GM12878 (cell line): ENCODE measurements at regions not wholly inside any gene's neighbourhood (a gene's known extent, or its start where the extent isn't known, plus 50 kb on each side); places are given as distances from the start of the nearest gene placed in this dataset.

Source experiments
- CEBPB ChIP-seq, 2 experiments: fragments of 150-350 bp in 1 of 2; IDR thresholded peaks; 2 replicates each; pipeline ENCODE4 v1.6.1; 2012 to 2014; ENCODE audit warnings: low read depth in 2 of 2, low read length in 2 of 2, borderline replicate concordance in 1 of 2, inconsistent platforms in 1 of 2
- FOS ChIP-seq: IDR thresholded peaks from 3 replicates; pipeline ENCODE4 v1.6.1; 2011; ENCODE audit warnings: borderline replicate concordance; ENCODE audit not compliant: insufficient read length; ENCODE audit errors: extremely low read depth
- FOXM1 ChIP-seq: IDR thresholded peaks from 2 replicates; pipeline ENCODE4 v1.6.1; 2012; ENCODE audit warnings: low read depth, mild to moderate bottlenecking, inconsistent platforms, low read length, moderate library complexity
- HDGF ChIP-seq: fragments of 450-650 bp; IDR thresholded peaks from 2 replicates; pipeline ENCODE4 v1.6.1; 2016; ENCODE audit warnings: antibody characterized with exemption
- KDM1A ChIP-seq: fragments of 200-600 bp; sonication (generic); IDR thresholded peaks from 2 replicates; pipeline ENCODE4 v1.6.1; 2016; ENCODE audit warnings: borderline replicate concordance
- POLR2A ChIP-seq: IDR thresholded peaks from 2 replicates; pipeline ENCODE4 v1.6.1; 2011; ENCODE audit warnings: low read depth, mild to moderate bottlenecking, low read length
- POLR2AphosphoS5 ChIP-seq: IDR thresholded peaks from 2 replicates; pipeline ENCODE4 v1.6.1; 2011; ENCODE audit warnings: mild to moderate bottlenecking, low read length, inconsistent platforms
- RAD51 ChIP-seq: fragments of 450-650 bp; IDR thresholded peaks from 2 replicates; pipeline ENCODE4 v1.6.1; 2016; ENCODE audit warnings: moderate library complexity, mild to moderate bottlenecking, inconsistent platforms
- RBBP5 ChIP-seq: fragments of 200-600 bp; sonication (generic); conservative IDR thresholded peaks from 2 replicates; pipeline ENCODE4 v1.6.1; 2016
- SMAD1 ChIP-seq: fragments of 450-650 bp; IDR thresholded peaks from 2 replicates; pipeline ENCODE4 v1.6.1; 2018; ENCODE audit warnings: mild to moderate bottlenecking, low read depth; ENCODE audit not compliant: partially characterized antibody
- TF ChIP-seq, protein P1 (sequence below), 3 experiments: IDR thresholded peaks in 2 of 3; conservative IDR thresholded peaks in 1 of 3; 2 replicates each; pipeline ENCODE4 v1.5.1; 2011; ENCODE audit warnings: low read depth in 3 of 3, low read length in 3 of 3, mild to moderate bottlenecking in 3 of 3, control low read depth in 2 of 3, moderate library complexity in 2 of 3, inconsistent platforms in 1 of 3, mixed read lengths in 1 of 3; ENCODE audit not compliant: control insufficient read depth in 2 of 3, insufficient read depth in 1 of 3; ENCODE audit errors: extremely low read depth in 1 of 3
- TF ChIP-seq, protein P2 (sequence below): fragments of 450-650 bp; formaldehyde crosslinking; IDR thresholded peaks from 2 replicates; pipeline ENCODE4 v1.4.0; 2022; ENCODE audit warnings: mild to moderate bottlenecking, moderate library complexity
- TF ChIP-seq, protein P3 (sequence below): fragments of 150-350 bp; IDR thresholded peaks from 2 replicates; pipeline ENCODE4 v1.6.1; 2016; ENCODE audit warnings: low read depth, low read length

DNA sequence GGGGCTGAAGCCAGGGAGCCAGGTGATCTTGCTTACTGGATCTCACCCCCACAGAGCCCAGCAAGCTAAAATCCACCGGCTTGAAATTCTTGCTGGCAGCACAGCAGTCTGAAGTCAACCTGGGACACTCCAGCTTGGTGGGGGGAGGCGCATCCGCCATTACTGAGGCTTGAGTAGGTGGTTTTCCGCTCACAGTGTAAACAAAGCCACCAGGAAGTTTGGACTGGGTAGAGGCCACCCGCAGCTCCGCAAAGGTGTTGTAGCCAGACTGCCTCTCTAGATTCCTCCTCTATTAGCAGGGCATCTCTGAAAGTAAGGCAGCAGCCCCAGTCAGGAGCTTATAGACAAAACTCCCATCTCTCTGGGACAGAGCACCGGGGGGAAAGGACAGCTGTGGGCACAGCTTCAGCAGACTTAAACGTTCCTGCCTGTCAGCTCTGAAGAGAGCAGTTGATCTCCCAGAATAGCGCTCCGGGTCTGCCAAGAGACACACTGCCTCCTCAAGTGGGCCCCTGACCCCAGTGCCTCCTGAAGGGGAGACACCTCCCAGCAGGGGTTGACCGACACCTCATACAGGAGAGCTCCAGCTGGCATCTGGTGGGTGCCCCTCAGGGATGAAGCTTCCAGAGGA, 206.3 kb upstream of the KHDRBS2 start:
- TF ChIP-seq, protein P1, sequence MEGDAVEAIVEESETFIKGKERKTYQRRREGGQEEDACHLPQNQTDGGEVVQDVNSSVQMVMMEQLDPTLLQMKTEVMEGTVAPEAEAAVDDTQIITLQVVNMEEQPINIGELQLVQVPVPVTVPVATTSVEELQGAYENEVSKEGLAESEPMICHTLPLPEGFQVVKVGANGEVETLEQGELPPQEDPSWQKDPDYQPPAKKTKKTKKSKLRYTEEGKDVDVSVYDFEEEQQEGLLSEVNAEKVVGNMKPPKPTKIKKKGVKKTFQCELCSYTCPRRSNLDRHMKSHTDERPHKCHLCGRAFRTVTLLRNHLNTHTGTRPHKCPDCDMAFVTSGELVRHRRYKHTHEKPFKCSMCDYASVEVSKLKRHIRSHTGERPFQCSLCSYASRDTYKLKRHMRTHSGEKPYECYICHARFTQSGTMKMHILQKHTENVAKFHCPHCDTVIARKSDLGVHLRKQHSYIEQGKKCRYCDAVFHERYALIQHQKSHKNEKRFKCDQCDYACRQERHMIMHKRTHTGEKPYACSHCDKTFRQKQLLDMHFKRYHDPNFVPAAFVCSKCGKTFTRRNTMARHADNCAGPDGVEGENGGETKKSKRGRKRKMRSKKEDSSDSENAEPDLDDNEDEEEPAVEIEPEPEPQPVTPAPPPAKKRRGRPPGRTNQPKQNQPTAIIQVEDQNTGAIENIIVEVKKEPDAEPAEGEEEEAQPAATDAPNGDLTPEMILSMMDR (IDR thresholded peaks at IDR 0.05 in 2 of 3, conservative IDR thresholded peaks at IDR 0.05 in 1 of 3; ENCODE audit: control insufficient read depth in 2 of 3, extremely low read depth in 1 of 3, insufficient read depth in 1 of 3, low read depth in 3 of 3, low read length in 3 of 3): no peak
- TF ChIP-seq KDM1A: no peak
- no peak for TF ChIP-seq HDGF
- TF ChIP-seq RBBP5: no peak
- no peak for TF ChIP-seq CEBPB (IDR thresholded peaks at IDR 0.05; ENCODE audit: borderline replicate concordance in 1 of 2, low read depth in 2 of 2, low read length in 2 of 2)
- no peak for TF ChIP-seq RAD51
- TF ChIP-seq, protein P2, sequence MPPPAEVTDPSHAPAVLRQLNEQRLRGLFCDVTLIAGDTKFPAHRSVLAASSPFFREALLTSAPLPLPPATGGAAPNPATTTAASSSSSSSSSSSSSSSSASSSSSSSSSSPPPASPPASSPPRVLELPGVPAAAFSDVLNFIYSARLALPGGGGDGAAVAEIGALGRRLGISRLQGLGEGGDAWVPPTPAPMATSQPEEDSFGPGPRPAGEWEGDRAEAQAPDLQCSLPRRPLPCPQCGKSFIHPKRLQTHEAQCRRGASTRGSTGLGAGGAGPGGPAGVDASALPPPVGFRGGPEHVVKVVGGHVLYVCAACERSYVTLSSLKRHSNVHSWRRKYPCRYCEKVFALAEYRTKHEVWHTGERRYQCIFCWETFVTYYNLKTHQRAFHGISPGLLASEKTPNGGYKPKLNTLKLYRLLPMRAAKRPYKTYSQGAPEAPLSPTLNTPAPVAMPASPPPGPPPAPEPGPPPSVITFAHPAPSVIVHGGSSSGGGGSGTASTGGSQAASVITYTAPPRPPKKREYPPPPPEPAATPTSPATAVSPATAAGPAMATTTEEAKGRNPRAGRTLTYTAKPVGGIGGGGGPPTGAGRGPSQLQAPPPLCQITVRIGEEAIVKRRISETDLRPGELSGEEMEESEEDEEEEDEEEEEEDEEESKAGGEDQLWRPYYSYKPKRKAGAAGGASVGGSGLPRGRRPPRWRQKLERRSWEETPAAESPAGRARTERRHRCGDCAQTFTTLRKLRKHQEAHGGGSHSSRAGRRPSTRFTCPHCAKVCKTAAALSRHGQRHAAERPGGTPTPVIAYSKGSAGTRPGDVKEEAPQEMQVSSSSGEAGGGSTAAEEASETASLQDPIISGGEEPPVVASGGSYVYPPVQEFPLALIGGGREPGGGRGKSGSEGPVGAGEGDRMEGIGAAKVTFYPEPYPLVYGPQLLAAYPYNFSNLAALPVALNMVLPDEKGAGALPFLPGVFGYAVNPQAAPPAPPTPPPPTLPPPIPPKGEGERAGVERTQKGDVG: no peak
- TF ChIP-seq FOXM1: no peak
- TF ChIP-seq, protein P3, sequence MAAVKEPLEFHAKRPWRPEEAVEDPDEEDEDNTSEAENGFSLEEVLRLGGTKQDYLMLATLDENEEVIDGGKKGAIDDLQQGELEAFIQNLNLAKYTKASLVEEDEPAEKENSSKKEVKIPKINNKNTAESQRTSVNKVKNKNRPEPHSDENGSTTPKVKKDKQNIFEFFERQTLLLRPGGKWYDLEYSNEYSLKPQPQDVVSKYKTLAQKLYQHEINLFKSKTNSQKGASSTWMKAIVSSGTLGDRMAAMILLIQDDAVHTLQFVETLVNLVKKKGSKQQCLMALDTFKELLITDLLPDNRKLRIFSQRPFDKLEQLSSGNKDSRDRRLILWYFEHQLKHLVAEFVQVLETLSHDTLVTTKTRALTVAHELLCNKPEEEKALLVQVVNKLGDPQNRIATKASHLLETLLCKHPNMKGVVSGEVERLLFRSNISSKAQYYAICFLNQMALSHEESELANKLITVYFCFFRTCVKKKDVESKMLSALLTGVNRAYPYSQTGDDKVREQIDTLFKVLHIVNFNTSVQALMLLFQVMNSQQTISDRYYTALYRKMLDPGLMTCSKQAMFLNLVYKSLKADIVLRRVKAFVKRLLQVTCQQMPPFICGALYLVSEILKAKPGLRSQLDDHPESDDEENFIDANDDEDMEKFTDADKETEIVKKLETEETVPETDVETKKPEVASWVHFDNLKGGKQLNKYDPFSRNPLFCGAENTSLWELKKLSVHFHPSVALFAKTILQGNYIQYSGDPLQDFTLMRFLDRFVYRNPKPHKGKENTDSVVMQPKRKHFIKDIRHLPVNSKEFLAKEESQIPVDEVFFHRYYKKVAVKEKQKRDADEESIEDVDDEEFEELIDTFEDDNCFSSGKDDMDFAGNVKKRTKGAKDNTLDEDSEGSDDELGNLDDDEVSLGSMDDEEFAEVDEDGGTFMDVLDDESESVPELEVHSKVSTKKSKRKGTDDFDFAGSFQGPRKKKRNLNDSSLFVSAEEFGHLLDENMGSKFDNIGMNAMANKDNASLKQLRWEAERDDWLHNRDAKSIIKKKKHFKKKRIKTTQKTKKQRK: no peak
- no peak for TF ChIP-seq POLR2A
- no peak for TF ChIP-seq SMAD1
- no peak for TF ChIP-seq FOS
- no peak for TF ChIP-seq POLR2AphosphoS5
